WI38 (cell line): ENCODE measurements at regions not wholly inside any gene's neighbourhood (a gene's known extent, or its start where the extent isn't known, plus 50 kb on each side); places are given as distances from the start of the nearest gene placed in this dataset.

Experiments
- H3K4me3 ChIP-seq: 2 replicates; pipeline ENCODE4 v1.5.1; 2011; ENCODE audit warnings: low read depth, mild to moderate bottlenecking, control low read depth, low read length
- TF ChIP-seq, protein P1 (sequence below): IDR thresholded peaks from 2 replicates; pipeline ENCODE4 v1.5.1; 2012; ENCODE audit warnings: low read depth, mild to moderate bottlenecking, control low read depth, low read length

GRCh38 chr15:85986741-85987140, 92.9 kb upstream of the AGBL1 start:
- TF ChIP-seq, protein P1, sequence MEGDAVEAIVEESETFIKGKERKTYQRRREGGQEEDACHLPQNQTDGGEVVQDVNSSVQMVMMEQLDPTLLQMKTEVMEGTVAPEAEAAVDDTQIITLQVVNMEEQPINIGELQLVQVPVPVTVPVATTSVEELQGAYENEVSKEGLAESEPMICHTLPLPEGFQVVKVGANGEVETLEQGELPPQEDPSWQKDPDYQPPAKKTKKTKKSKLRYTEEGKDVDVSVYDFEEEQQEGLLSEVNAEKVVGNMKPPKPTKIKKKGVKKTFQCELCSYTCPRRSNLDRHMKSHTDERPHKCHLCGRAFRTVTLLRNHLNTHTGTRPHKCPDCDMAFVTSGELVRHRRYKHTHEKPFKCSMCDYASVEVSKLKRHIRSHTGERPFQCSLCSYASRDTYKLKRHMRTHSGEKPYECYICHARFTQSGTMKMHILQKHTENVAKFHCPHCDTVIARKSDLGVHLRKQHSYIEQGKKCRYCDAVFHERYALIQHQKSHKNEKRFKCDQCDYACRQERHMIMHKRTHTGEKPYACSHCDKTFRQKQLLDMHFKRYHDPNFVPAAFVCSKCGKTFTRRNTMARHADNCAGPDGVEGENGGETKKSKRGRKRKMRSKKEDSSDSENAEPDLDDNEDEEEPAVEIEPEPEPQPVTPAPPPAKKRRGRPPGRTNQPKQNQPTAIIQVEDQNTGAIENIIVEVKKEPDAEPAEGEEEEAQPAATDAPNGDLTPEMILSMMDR: no peak
- no peak overlapping the region for H3K4me3 ChIP-seq

GRCh38 chr15:85988741-85989140, 90.9 kb upstream of the AGBL1 start:
- TF ChIP-seq, protein P1: no peak
- H3K4me3 ChIP-seq: no peak overlapping the region

GRCh38 chr15:85992224-85992623, 87.4 kb upstream of the AGBL1 start:
- no peak overlapping the region for H3K4me3 ChIP-seq
- TF ChIP-seq, protein P1: no peak

DNA sequence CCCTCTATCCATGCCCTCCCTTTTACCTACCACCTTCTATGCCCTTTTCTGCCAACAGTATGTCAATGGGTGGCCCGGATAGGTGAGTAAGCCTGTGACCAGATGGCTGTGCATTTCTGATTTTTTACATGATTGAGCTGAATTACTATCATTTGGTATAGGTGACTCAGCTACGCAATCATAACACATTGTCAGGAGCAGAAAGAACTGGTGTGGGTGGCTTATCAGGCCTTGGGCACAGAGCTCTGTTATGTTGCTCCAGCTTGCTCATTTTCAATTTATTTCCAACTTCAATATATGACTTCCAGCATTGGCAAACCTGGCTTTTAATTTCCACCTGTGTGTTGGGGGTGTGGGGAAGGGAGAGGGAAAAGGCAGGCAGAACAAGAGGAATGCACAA, 86.6 kb upstream of the AGBL1 start:
- no peak overlapping the region for H3K4me3 ChIP-seq
- TF ChIP-seq, protein P1: no peak

DNA sequence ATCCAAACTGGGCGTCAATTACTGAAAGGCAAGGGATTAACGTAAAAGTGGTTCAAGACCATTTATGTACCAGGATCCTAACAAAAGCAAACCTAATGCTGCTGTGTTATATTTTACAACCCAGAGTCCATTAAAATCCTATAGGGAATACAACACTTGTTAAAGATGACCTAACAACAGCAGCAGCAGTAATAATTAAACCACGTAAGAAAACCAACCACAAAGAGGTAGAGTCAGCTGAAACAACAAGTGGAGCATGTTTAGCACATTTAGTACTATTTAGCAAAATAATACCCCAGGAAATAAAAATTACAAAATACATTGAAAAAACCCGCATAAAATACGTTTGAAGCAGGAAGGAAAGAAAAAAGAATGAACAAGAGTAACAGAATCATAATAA, 82.1 kb upstream of the AGBL1 start:
- no peak overlapping the region for H3K4me3 ChIP-seq
- TF ChIP-seq, protein P1: no peak

- TF ChIP-seq, protein P1: no peak
- H3K4me3 ChIP-seq: no peak overlapping the region
Measured at GRCh38 chr15:85999658-86000057, 80.0 kb upstream of the AGBL1 start.

GRCh38 chr15:86001200-86001599, 78.5 kb upstream of the AGBL1 start:
- no peak overlapping the region for H3K4me3 ChIP-seq
- TF ChIP-seq, protein P1: no peak
